ENCODE measurements at regions not wholly inside any gene's neighbourhood (a gene's known extent, or its start where the extent isn't known, plus 50 kb on each side); places are given as distances from the start of the nearest gene placed in this dataset.
"Not testable (repeated sequence)": the region's sequence is repeated elsewhere in the genome, so short reads cannot be mapped to it uniquely, and the experiment has no call there.

- no peaks in the 10 kb centered on the region for H3K27me3 Mint-ChIP-seq
- no peak overlapping the region for H3K27ac Mint-ChIP-seq
- CTCF ChIA-PET: no interaction called here
- Histone ChIP-seq H3K4me1 (ENCODE audit: control insufficient read depth in 1 of 2, extremely low read depth in 1 of 2, insufficient read depth in 2 of 2, low read length in 2 of 2) (no peaks in the 10 kb centered on the region), H3K27ac (ENCODE audit: low read length) (no peak overlapping the region), H3K27me3 (replicated peaks in 1 of 2; ENCODE audit: control insufficient read depth in 2 of 2, extremely low read depth in 1 of 2, insufficient read depth in 2 of 2, low read length in 1 of 2) (no peaks in the 10 kb centered on the region), H3K4me3 (ENCODE audit: control insufficient read depth in 1 of 2, extremely low read depth in 1 of 2, low read length in 1 of 2) (no peak overlapping the region), H3K36me3 (ENCODE audit: control insufficient read depth in 2 of 2, extremely low read depth in 1 of 2, insufficient read depth in 1 of 2, low read length in 1 of 2) (no peaks in the 10 kb centered on the region), H3K9me3 (no peaks in the 10 kb centered on the region)
- H3K4me3 Mint-ChIP-seq: no peak overlapping the region
- 57% methylated on average over 1 of the region's 2 CpGs for WGBS (ENCODE audit: insufficient coverage)
- POLR2A ChIA-PET: no interaction called here
- no peak for ATAC-seq (replicated peaks in 1 of 4)
- no peaks in the 10 kb centered on the region for H3K4me1 Mint-ChIP-seq
- H3K9me3 Mint-ChIP-seq: peaks cover 0 to 15% (median 6%) of the 10 kb centered on the region in 3 donors
- H3K36me3 Mint-ChIP-seq: no peaks in the 10 kb centered on the region
- DNase-seq: no peak
Measured at GRCh38 chr4:124993838-124994237, 281.3 kb upstream of the ANKRD50 start.

- no peaks in the 10 kb centered on the region for H3K27me3 Mint-ChIP-seq
- Histone ChIP-seq H3K36me3 (ENCODE audit: control insufficient read depth in 2 of 2, extremely low read depth in 1 of 2, insufficient read depth in 1 of 2, low read length in 1 of 2) (no peaks in the 10 kb centered on the region), H3K4me1 (ENCODE audit: control insufficient read depth in 1 of 2, extremely low read depth in 1 of 2, insufficient read depth in 2 of 2, low read length in 2 of 2) (no peaks in the 10 kb centered on the region), H3K9me3 (no peaks in the 10 kb centered on the region), H3K27me3 (replicated peaks in 1 of 2; ENCODE audit: control insufficient read depth in 2 of 2, extremely low read depth in 1 of 2, insufficient read depth in 2 of 2, low read length in 1 of 2) (no peaks in the 10 kb centered on the region), H3K27ac (ENCODE audit: low read length) (no peak overlapping the region), H3K4me3 (ENCODE audit: control insufficient read depth in 1 of 2, extremely low read depth in 1 of 2, low read length in 1 of 2) (no peak overlapping the region)
- no peaks in the 10 kb centered on the region for H3K4me1 Mint-ChIP-seq
- no peaks in the 10 kb centered on the region for H3K36me3 Mint-ChIP-seq
- no peak for ATAC-seq (replicated peaks in 1 of 4)
- H3K4me3 Mint-ChIP-seq: no peak overlapping the region
- no peak overlapping the region for H3K27ac Mint-ChIP-seq
- ChIA-PET POLR2A (no interaction called here), CTCF (no interaction called here)
- DNase-seq: no peak
- H3K9me3 Mint-ChIP-seq: peaks cover 4 to 11% (median 6%) of the 10 kb centered on the region in 3 donors
- WGBS (ENCODE audit: insufficient coverage): no CpG with 5 or more reads among the region's 2 CpGs
Measured at GRCh38 chr4:124990398-124990797, 277.9 kb upstream of the ANKRD50 start.

GRCh38 chr4:124980276-124980752 is 267.8 kb upstream of the ANKRD50 start:
- Mint-ChIP-seq H3K9me3 (peaks cover 0 to 6% (median under 1%) of the 10 kb centered on the region in 3 donors), H3K36me3 (no peaks in the 10 kb centered on the region), H3K4me1 (no peaks in the 10 kb centered on the region), H3K4me3 (no peak overlapping the region), H3K27me3 (no peaks in the 10 kb centered on the region), H3K27ac (no peak overlapping the region)
- no peaks in the 10 kb centered on the region for H3K27me3 ChIP-seq (replicated peaks in 1 of 2; ENCODE audit: control insufficient read depth in 2 of 2, extremely low read depth in 1 of 2, insufficient read depth in 2 of 2, low read length in 1 of 2)
- H3K4me1 ChIP-seq (ENCODE audit: control insufficient read depth in 1 of 2, extremely low read depth in 1 of 2, insufficient read depth in 2 of 2, low read length in 2 of 2): no peaks in the 10 kb centered on the region
- H3K4me3 ChIP-seq (ENCODE audit: control insufficient read depth in 1 of 2, extremely low read depth in 1 of 2, low read length in 1 of 2): no peak overlapping the region
- CTCF ChIA-PET: no interaction called here
- ATAC-seq (replicated peaks in 1 of 4): no peak
- POLR2A ChIA-PET: no interaction called here
- H3K9me3 ChIP-seq: no peaks in the 10 kb centered on the region
- WGBS (ENCODE audit: insufficient coverage): 66% methylated on average over 2 of the region's 4 CpGs
- DNase-seq: no peak
- no peak overlapping the region for H3K27ac ChIP-seq (ENCODE audit: low read length)
- no peaks in the 10 kb centered on the region for H3K36me3 ChIP-seq (ENCODE audit: control insufficient read depth in 2 of 2, extremely low read depth in 1 of 2, insufficient read depth in 1 of 2, low read length in 1 of 2)

- CTCF ChIA-PET, DNase-seq, H3K4me3 Mint-ChIP-seq: not testable (repeated sequence)
Measured at GRCh38 chr4:124978536-124978935, 266.0 kb upstream of the ANKRD50 start.

GRCh38 chr4:124977045-124977444 is 264.5 kb upstream of the ANKRD50 start:
- H3K4me3 Mint-ChIP-seq: no peak overlapping the region

More at GRCh38 chr4:124978536-124978935, 266.0 kb upstream of the ANKRD50 start:
- ATAC-seq (replicated peaks in 1 of 4); H3K4me3 ChIP-seq (ENCODE audit: control insufficient read depth in 1 of 2, extremely low read depth in 1 of 2, low read length in 1 of 2); H3K4me1 Mint-ChIP-seq; H3K27me3 ChIP-seq (replicated peaks in 1 of 2; ENCODE audit: control insufficient read depth in 2 of 2, extremely low read depth in 1 of 2, insufficient read depth in 2 of 2, low read length in 1 of 2); POLR2A ChIA-PET; H3K27ac ChIP-seq (ENCODE audit: low read length); H3K27ac Mint-ChIP-seq; H3K36me3 Mint-ChIP-seq; H3K9me3 Mint-ChIP-seq; H3K4me1 ChIP-seq (ENCODE audit: control insufficient read depth in 1 of 2, extremely low read depth in 1 of 2, insufficient read depth in 2 of 2, low read length in 2 of 2); H3K9me3 ChIP-seq; H3K27me3 Mint-ChIP-seq; H3K36me3 ChIP-seq (ENCODE audit: control insufficient read depth in 2 of 2, extremely low read depth in 1 of 2, insufficient read depth in 1 of 2, low read length in 1 of 2): not testable (repeated sequence)
- no CpG with 5 or more reads among the region's 1 CpG for WGBS (ENCODE audit: insufficient coverage)

GRCh38 chr4:124974152-124974551 is 261.6 kb upstream of the ANKRD50 start:
- Histone ChIP-seq H3K4me1 (ENCODE audit: control insufficient read depth in 1 of 2, extremely low read depth in 1 of 2, insufficient read depth in 2 of 2, low read length in 2 of 2) (no peaks in the 10 kb centered on the region), H3K27me3 (replicated peaks in 1 of 2; ENCODE audit: control insufficient read depth in 2 of 2, extremely low read depth in 1 of 2, insufficient read depth in 2 of 2, low read length in 1 of 2) (no peaks in the 10 kb centered on the region), H3K9me3 (no peaks in the 10 kb centered on the region), H3K27ac (ENCODE audit: low read length) (no peak overlapping the region), H3K36me3 (ENCODE audit: control insufficient read depth in 2 of 2, extremely low read depth in 1 of 2, insufficient read depth in 1 of 2, low read length in 1 of 2) (no peaks in the 10 kb centered on the region), H3K4me3 (ENCODE audit: control insufficient read depth in 1 of 2, extremely low read depth in 1 of 2, low read length in 1 of 2) (no peak overlapping the region)
- ATAC-seq (replicated peaks in 1 of 4) (no peak), DNase-seq (no peak)
- H3K27me3 Mint-ChIP-seq: no peaks in the 10 kb centered on the region
- H3K27ac Mint-ChIP-seq: no peak overlapping the region
- H3K36me3 Mint-ChIP-seq: no peaks in the 10 kb centered on the region
- H3K4me3 Mint-ChIP-seq: no peak overlapping the region
- H3K9me3 Mint-ChIP-seq: peaks cover 0 to 10% (median 0%) of the 10 kb centered on the region in 3 donors
- ChIA-PET CTCF (no interaction called here), POLR2A (no interaction called here)
- WGBS (ENCODE audit: insufficient coverage): no CpG with 5 or more reads among the region's 1 CpG
- H3K4me1 Mint-ChIP-seq: no peaks in the 10 kb centered on the region

More at GRCh38 chr4:124977045-124977444, 264.5 kb upstream of the ANKRD50 start:
- H3K9me3 ChIP-seq: no peaks in the 10 kb centered on the region
- ChIA-PET POLR2A (no interaction called here), CTCF (no interaction called here)
- H3K27ac ChIP-seq (ENCODE audit: low read length): no peak overlapping the region
- ATAC-seq (replicated peaks in 1 of 4): no peak
- no peak for DNase-seq
- H3K4me3 ChIP-seq (ENCODE audit: control insufficient read depth in 1 of 2, extremely low read depth in 1 of 2, low read length in 1 of 2): no peak overlapping the region
- no peaks in the 10 kb centered on the region for H3K27me3 ChIP-seq (replicated peaks in 1 of 2; ENCODE audit: control insufficient read depth in 2 of 2, extremely low read depth in 1 of 2, insufficient read depth in 2 of 2, low read length in 1 of 2)
- Mint-ChIP-seq H3K36me3 (no peaks in the 10 kb centered on the region), H3K27ac (no peak overlapping the region), H3K27me3 (no peaks in the 10 kb centered on the region), H3K9me3 (peaks cover 0 to 10% (median 0%) of the 10 kb centered on the region in 3 donors), H3K4me1 (no peaks in the 10 kb centered on the region)
- H3K36me3 ChIP-seq (ENCODE audit: control insufficient read depth in 2 of 2, extremely low read depth in 1 of 2, insufficient read depth in 1 of 2, low read length in 1 of 2): no peaks in the 10 kb centered on the region
- H3K4me1 ChIP-seq (ENCODE audit: control insufficient read depth in 1 of 2, extremely low read depth in 1 of 2, insufficient read depth in 2 of 2, low read length in 2 of 2): no peaks in the 10 kb centered on the region

GRCh38 chr4:124973716-124974115 is 261.2 kb upstream of the ANKRD50 start:
- H3K4me3 Mint-ChIP-seq: no peak overlapping the region

More at GRCh38 chr4:124973716-124974115, 261.2 kb upstream of the ANKRD50 start:
- H3K9me3 Mint-ChIP-seq: peaks cover 0 to 10% (median 0%) of the 10 kb centered on the region in 3 donors
- POLR2A ChIA-PET: no interaction called here
- no peaks in the 10 kb centered on the region for H3K4me1 Mint-ChIP-seq
- CTCF ChIA-PET: no interaction called here
- no peak for DNase-seq
- no peaks in the 10 kb centered on the region for H3K9me3 ChIP-seq
- H3K36me3 ChIP-seq (ENCODE audit: control insufficient read depth in 2 of 2, extremely low read depth in 1 of 2, insufficient read depth in 1 of 2, low read length in 1 of 2): no peaks in the 10 kb centered on the region
- H3K4me3 ChIP-seq (ENCODE audit: control insufficient read depth in 1 of 2, extremely low read depth in 1 of 2, low read length in 1 of 2): no peak overlapping the region
- H3K4me1 ChIP-seq (ENCODE audit: control insufficient read depth in 1 of 2, extremely low read depth in 1 of 2, insufficient read depth in 2 of 2, low read length in 2 of 2): no peaks in the 10 kb centered on the region
- no peak overlapping the region for H3K27ac Mint-ChIP-seq
- no peak for ATAC-seq (replicated peaks in 1 of 4)
- H3K27ac ChIP-seq (ENCODE audit: low read length): no peak overlapping the region
- no CpG with 5 or more reads among the region's 1 CpG for WGBS (ENCODE audit: insufficient coverage)
- no peaks in the 10 kb centered on the region for H3K27me3 Mint-ChIP-seq
- no peaks in the 10 kb centered on the region for H3K36me3 Mint-ChIP-seq
- H3K27me3 ChIP-seq (replicated peaks in 1 of 2; ENCODE audit: control insufficient read depth in 2 of 2, extremely low read depth in 1 of 2, insufficient read depth in 2 of 2, low read length in 1 of 2): no peaks in the 10 kb centered on the region
